ENCODE measurements at regions not wholly inside any gene's neighbourhood (a gene's known extent, or its start where the extent isn't known, plus 50 kb on each side); places are given as distances from the start of the nearest gene placed in this dataset.

DNA sequence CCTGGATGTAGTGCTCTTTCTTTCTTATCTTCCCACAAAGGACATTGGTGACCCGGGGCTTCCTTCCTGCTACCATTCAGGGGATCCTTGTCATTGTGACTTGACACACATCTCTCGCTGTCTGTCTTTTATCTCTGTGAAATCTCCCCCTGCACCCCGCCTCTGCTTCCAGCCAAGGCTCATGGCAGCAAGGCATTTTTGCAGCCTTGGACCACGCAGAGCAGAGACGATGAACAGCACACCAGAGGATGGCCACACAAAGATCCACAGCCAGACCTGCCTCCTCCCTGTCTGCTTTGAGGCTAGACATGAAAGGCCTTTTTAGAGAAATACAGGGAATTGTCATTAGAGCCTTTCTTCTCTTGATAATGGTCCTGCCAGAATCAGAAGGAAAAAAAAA lies 549.1 kb downstream of the CDK5RAP2 start:
- H3K27ac ChIP-seq (ENCODE audit: low read depth, low read length) = no peak overlapping the region
- no peaks in the 10 kb centered on the region for H3K4me1 ChIP-seq (ENCODE audit: control insufficient read depth, insufficient read depth, low read length)
- peak in 1 of 6 donors; percentile 28 for DNase-seq (ENCODE audit: low read depth in 4 of 6, low spot score in 6 of 6)
- H3K36me3 ChIP-seq (ENCODE audit: control insufficient read depth, insufficient read depth, low read length) = no peaks in the 10 kb centered on the region
- H3K4me3 ChIP-seq (ENCODE audit: low read depth, low read length) = no peak overlapping the region
- H3K27me3 ChIP-seq (ENCODE audit: control insufficient read depth, insufficient read depth, low read length) = no peaks in the 10 kb centered on the region
- H3K9me3 ChIP-seq (ENCODE audit: control insufficient read depth, insufficient read depth, low read length) = no peaks in the 10 kb centered on the region
- WGBS (ENCODE audit: insufficient coverage) = 54% methylated on average over 5 of the region's 5 CpGs

DNA sequence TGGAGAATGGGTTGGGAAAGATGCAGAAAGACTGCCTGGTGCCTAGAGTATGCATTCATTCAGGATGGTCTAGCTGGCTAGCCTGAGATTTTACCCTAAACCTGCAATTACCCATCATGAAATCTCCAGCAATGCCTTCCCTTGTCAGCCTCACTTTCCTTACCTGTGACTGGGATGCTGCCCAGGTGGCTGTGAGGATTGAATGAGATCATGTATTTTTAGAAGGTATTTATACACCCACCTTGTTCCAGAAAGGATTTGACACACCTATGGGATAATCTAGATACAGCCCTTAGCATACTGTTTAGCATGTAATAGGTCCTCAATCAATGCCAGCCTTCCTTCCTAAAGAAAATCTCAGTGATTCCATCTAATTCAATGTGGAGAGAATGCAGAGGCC lies 561.4 kb downstream of the CDK5RAP2 start:
- no peak for DNase-seq (ENCODE audit: low read depth in 4 of 6, low spot score in 6 of 6)
- Histone ChIP-seq H3K4me1 (ENCODE audit: control insufficient read depth, insufficient read depth, low read length) (no peaks in the 10 kb centered on the region), H3K4me3 (ENCODE audit: low read depth, low read length) (no peak overlapping the region), H3K27ac (ENCODE audit: low read depth, low read length) (no peak overlapping the region), H3K27me3 (ENCODE audit: control insufficient read depth, insufficient read depth, low read length) (no peaks in the 10 kb centered on the region), H3K9me3 (ENCODE audit: control insufficient read depth, insufficient read depth, low read length) (no peaks in the 10 kb centered on the region), H3K36me3 (ENCODE audit: control insufficient read depth, insufficient read depth, low read length) (no peaks in the 10 kb centered on the region)

DNA sequence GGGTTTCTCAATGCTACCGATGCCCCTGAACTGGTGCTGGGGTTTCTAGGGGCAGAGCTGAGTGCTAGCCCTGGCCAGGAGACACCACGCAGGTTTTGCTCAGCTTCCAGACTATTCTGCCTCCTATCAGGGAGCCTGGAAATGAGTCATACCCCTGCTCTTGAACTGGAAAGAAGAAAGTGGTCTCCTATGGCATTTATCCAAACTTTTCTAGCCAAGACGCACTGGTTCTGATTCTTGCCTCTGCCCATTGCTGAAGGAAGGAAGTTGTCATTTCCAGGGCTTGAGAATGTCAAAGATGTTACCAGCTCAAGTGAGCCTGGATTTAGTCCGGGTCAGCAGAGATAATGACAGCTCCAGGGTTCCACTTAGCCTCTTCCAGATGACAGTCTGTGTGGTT lies 561.9 kb downstream of the CDK5RAP2 start:
- 84% methylated on average over 3 of the region's 4 CpGs for WGBS (ENCODE audit: insufficient coverage)

DNA sequence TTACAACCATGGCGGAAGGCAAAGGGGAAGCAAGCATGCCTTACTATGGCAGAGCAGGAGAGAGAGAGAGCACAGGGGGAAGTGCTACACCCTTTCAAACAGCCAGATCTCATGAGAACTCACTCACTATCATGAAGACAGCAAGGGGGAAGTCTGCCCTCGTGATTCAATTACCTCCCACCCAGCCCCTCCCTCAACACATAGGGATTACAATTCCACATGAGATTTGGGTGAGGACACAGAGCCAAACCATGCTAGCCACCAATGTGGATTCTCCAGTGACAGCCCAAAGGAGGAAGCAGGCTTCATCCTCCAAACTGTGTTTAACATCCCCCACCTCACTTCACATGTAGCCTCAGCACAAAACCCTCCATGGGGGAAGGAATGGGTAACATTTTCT lies 563.7 kb downstream of the CDK5RAP2 start:
- 58% methylated on average over 2 of the region's 2 CpGs for WGBS (ENCODE audit: insufficient coverage)
- no peak for DNase-seq (ENCODE audit: low read depth in 4 of 6, low spot score in 6 of 6)
- H3K27ac ChIP-seq (ENCODE audit: low read depth, low read length) = no peak overlapping the region
- H3K4me3 ChIP-seq (ENCODE audit: low read depth, low read length) = no peak overlapping the region
- no peaks in the 10 kb centered on the region for H3K27me3 ChIP-seq (ENCODE audit: control insufficient read depth, insufficient read depth, low read length)
- no peaks in the 10 kb centered on the region for H3K4me1 ChIP-seq (ENCODE audit: control insufficient read depth, insufficient read depth, low read length)
- H3K9me3 ChIP-seq (ENCODE audit: control insufficient read depth, insufficient read depth, low read length) = no peaks in the 10 kb centered on the region
- no peaks in the 10 kb centered on the region for H3K36me3 ChIP-seq (ENCODE audit: control insufficient read depth, insufficient read depth, low read length)

More for the DNA sequence above, 561.9 kb downstream of the CDK5RAP2 start:
- Histone ChIP-seq H3K27ac (ENCODE audit: low read depth, low read length) (no peak overlapping the region), H3K36me3 (ENCODE audit: control insufficient read depth, insufficient read depth, low read length) (no peaks in the 10 kb centered on the region), H3K4me1 (ENCODE audit: control insufficient read depth, insufficient read depth, low read length) (no peaks in the 10 kb centered on the region), H3K27me3 (ENCODE audit: control insufficient read depth, insufficient read depth, low read length) (no peaks in the 10 kb centered on the region), H3K4me3 (ENCODE audit: low read depth, low read length) (no peak overlapping the region), H3K9me3 (ENCODE audit: control insufficient read depth, insufficient read depth, low read length) (no peaks in the 10 kb centered on the region)
- no peak for DNase-seq (ENCODE audit: low read depth in 4 of 6, low spot score in 6 of 6)

DNA sequence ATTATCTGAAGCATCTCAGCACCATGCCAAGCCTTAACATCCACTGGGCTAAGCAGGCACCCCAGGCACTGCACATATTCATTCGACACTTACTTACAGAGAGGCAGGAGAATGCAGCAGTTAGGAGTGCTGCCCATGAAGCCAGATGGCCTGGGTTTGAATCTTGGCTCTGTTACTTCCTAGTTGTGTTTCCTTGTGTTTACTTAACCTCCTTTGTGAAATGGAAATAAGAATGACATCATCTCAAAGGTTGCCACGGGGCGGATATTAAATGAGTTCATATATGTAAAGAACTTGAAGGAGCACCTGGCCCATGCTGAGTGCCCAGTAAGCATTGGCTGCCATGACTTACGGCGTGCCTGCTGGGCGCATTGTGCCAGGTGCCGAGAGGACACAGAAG lies 565.2 kb downstream of the CDK5RAP2 start:
- 74% methylated on average over 6 of the region's 7 CpGs for WGBS (ENCODE audit: insufficient coverage)
- DNase-seq (ENCODE audit: low read depth in 4 of 6, low spot score in 6 of 6) = peak in 1 of 6 donors; percentile 11

DNA sequence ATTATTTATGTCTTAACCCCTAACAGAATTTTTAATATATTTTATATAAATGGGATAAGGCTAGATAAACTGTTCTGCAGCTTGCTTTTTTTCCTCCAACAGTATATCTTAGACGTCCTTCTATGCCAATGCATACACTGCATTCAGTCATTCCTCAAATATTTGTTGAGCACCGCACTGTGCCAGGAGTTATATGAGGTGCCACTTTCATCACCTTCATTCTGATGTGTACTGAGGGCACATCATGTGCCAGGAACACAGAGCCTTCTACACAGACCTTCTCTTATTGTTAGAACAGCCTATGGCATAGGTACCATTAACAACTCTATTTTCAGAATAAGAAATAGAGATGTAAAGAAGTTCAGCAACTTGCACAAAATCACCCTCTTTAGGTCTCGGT lies 570.1 kb downstream of the CDK5RAP2 start:
- H3K4me1 ChIP-seq (ENCODE audit: control insufficient read depth, insufficient read depth, low read length) = no peaks in the 10 kb centered on the region
- H3K9me3 ChIP-seq (ENCODE audit: control insufficient read depth, insufficient read depth, low read length) = no peaks in the 10 kb centered on the region
- no peak for DNase-seq (ENCODE audit: low read depth in 4 of 6, low spot score in 6 of 6)
- no peaks in the 10 kb centered on the region for H3K27me3 ChIP-seq (ENCODE audit: control insufficient read depth, insufficient read depth, low read length)
- WGBS (ENCODE audit: insufficient coverage) = 76% methylated on average over 2 of the region's 3 CpGs
- H3K36me3 ChIP-seq (ENCODE audit: control insufficient read depth, insufficient read depth, low read length) = no peaks in the 10 kb centered on the region
- no peak overlapping the region for H3K27ac ChIP-seq (ENCODE audit: low read depth, low read length)
- no peak overlapping the region for H3K4me3 ChIP-seq (ENCODE audit: low read depth, low read length)

More for the DNA sequence above, 565.2 kb downstream of the CDK5RAP2 start:
- no peaks in the 10 kb centered on the region for H3K9me3 ChIP-seq (ENCODE audit: control insufficient read depth, insufficient read depth, low read length)
- no peaks in the 10 kb centered on the region for H3K36me3 ChIP-seq (ENCODE audit: control insufficient read depth, insufficient read depth, low read length)
- no peaks in the 10 kb centered on the region for H3K27me3 ChIP-seq (ENCODE audit: control insufficient read depth, insufficient read depth, low read length)
- no peak overlapping the region for H3K27ac ChIP-seq (ENCODE audit: low read depth, low read length)
- H3K4me3 ChIP-seq (ENCODE audit: low read depth, low read length) = no peak overlapping the region
- no peaks in the 10 kb centered on the region for H3K4me1 ChIP-seq (ENCODE audit: control insufficient read depth, insufficient read depth, low read length)

DNA sequence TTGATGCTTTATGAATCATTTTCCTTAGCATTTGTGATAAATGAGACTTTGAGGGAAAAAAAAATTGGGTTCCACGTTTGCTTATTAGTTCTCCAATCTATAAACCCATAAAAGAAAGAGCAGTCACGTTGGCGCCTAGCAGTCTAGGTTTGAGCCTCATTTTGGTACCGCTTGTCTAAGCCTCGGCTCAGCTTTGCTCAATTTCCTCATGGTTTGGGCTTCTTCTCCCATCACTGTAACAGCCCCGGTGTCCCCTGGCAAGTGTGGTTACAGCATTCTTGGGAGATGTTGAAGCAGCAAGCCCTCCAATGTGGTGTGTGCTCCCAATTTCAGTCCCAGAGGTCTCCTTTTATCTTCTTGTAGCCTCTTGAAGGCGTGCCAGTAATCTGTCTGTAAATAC lies 578.4 kb downstream of the CDK5RAP2 start:
- Histone ChIP-seq H3K4me3 (ENCODE audit: low read depth, low read length) (no peak overlapping the region), H3K9me3 (ENCODE audit: control insufficient read depth, insufficient read depth, low read length) (no peaks in the 10 kb centered on the region), H3K27ac (ENCODE audit: low read depth, low read length) (no peak overlapping the region), H3K4me1 (ENCODE audit: control insufficient read depth, insufficient read depth, low read length) (peaks cover 6% of the 10 kb centered on the region), H3K36me3 (ENCODE audit: control insufficient read depth, insufficient read depth, low read length) (no peaks in the 10 kb centered on the region), H3K27me3 (ENCODE audit: control insufficient read depth, insufficient read depth, low read length) (no peaks in the 10 kb centered on the region)
- no peak for DNase-seq (ENCODE audit: low read depth in 4 of 6, low spot score in 6 of 6)
- 93% methylated on average over 5 of the region's 7 CpGs for WGBS (ENCODE audit: insufficient coverage)

DNA sequence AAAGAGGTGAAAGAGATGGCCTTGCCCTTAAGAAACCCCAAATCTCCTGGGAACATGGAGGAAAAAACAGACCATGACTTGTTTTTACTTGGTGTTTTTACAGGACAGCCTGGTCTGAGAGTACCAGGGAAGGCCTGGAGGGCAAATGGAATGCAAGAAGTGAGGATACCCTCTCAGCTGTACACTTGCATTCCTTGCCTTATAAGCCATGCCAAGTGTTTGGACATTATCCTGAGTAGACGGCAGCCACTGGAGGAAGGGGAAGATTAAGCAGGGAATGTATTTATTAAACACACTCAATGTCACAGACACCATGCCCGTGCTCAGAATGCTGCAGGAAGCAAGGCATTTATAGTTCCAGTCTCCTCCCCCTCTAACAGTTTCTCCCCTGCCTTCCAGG lies 581.4 kb downstream of the CDK5RAP2 start:
- peaks cover 6% of the 10 kb centered on the region for H3K4me1 ChIP-seq (ENCODE audit: control insufficient read depth, insufficient read depth, low read length)
- H3K36me3 ChIP-seq (ENCODE audit: control insufficient read depth, insufficient read depth, low read length) = no peaks in the 10 kb centered on the region
- H3K4me3 ChIP-seq (ENCODE audit: low read depth, low read length) = no peak overlapping the region
- H3K27me3 ChIP-seq (ENCODE audit: control insufficient read depth, insufficient read depth, low read length) = no peaks in the 10 kb centered on the region
- DNase-seq (ENCODE audit: low read depth in 4 of 6, low spot score in 6 of 6) = peak in 1 of 6 donors; percentile 34
- WGBS (ENCODE audit: insufficient coverage) = 60% methylated on average over 1 of the region's 2 CpGs
- H3K27ac ChIP-seq (ENCODE audit: low read depth, low read length) = no peak overlapping the region
- no peaks in the 10 kb centered on the region for H3K9me3 ChIP-seq (ENCODE audit: control insufficient read depth, insufficient read depth, low read length)

DNA sequence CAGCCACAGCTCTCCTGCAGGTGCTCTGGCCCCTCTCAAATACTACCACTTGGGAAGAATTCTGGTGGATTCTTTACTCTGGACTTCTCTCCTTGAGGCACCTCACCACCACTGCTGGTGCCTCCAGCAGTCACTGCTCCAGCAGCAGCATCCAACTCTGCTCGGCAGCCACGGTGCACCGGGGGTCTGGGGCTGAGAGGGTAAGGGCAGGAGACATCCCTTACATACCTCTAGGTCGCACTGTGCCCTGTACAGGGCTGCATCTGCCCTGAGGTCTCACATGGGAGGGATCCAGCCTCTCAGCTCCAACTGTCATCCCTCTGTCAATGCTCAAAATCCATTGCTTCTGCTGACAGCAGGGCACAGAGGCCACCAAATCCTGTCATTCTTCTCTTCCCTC lies 588.2 kb downstream of the CDK5RAP2 start:
- H3K27ac ChIP-seq (ENCODE audit: low read depth, low read length) = no peak overlapping the region
- no peaks in the 10 kb centered on the region for H3K27me3 ChIP-seq (ENCODE audit: control insufficient read depth, insufficient read depth, low read length)
- H3K36me3 ChIP-seq (ENCODE audit: control insufficient read depth, insufficient read depth, low read length) = no peaks in the 10 kb centered on the region
- WGBS (ENCODE audit: insufficient coverage) = 75% methylated on average over 1 of the region's 4 CpGs
- H3K9me3 ChIP-seq (ENCODE audit: control insufficient read depth, insufficient read depth, low read length) = no peaks in the 10 kb centered on the region
- DNase-seq (ENCODE audit: low read depth in 4 of 6, low spot score in 6 of 6) = no peak
- H3K4me1 ChIP-seq (ENCODE audit: control insufficient read depth, insufficient read depth, low read length) = no peaks in the 10 kb centered on the region
- no peak overlapping the region for H3K4me3 ChIP-seq (ENCODE audit: low read depth, low read length)

DNA sequence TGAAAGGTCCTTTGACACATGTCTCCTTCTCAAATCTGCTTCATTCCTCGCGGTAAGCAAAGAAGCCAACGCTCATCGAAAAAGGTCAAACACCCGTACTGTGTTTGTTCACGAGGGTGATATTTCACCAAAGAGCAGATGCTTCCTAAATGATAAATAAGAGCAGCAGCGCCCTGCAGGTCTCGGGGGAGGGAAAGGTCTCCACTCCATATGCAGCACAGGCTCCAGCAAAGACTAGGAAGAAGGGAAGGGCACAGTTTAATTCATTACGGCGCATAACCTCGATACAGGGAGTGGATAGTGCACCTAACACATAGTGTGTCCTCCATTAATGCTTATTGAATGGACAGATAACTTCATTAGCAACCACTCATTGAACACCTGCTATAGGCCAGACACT lies 593.3 kb downstream of the CDK5RAP2 start:
- Histone ChIP-seq H3K9me3 (ENCODE audit: control insufficient read depth, insufficient read depth, low read length) (no peaks in the 10 kb centered on the region), H3K4me1 (ENCODE audit: control insufficient read depth, insufficient read depth, low read length) (no peaks in the 10 kb centered on the region), H3K36me3 (ENCODE audit: control insufficient read depth, insufficient read depth, low read length) (no peaks in the 10 kb centered on the region), H3K27ac (ENCODE audit: low read depth, low read length) (no peak overlapping the region), H3K27me3 (ENCODE audit: control insufficient read depth, insufficient read depth, low read length) (no peaks in the 10 kb centered on the region), H3K4me3 (ENCODE audit: low read depth, low read length) (no peak overlapping the region)
- 20% methylated on average over 2 of the region's 11 CpGs for WGBS (ENCODE audit: insufficient coverage)
- DNase-seq (ENCODE audit: low read depth in 4 of 6, low spot score in 6 of 6) = no peak

Data from spinal cord (tissue), 9 donors.